GM12878 (cell line): ENCODE measurements at regions not wholly inside any gene's neighbourhood (a gene's known extent, or its start where the extent isn't known, plus 50 kb on each side); places are given as distances from the start of the nearest gene placed in this dataset.

ENCODE experiments used
- ATAC-seq: fragments of 200-7000 bp; cut with Tn5 transposase; 3 replicates; pipeline ENCODE4 v1.9.1; 2020; ENCODE audit warnings: mild to moderate bottlenecking, moderate library complexity
- BruUV-seq: library from RNA; stranded (reverse); fragments of 400-500 nt; replicated peaks from 2 replicates; lab custom pipeline; 2021; lab: Mats Ljungman, UMichigan
- CTCF ChIA-PET: fragments of 300-600 bp; sonication (Branson Sonifier 250); formaldehyde crosslinking; extraction: SDS; loops from one replicate; lab custom pipeline; 2021; ENCODE audit warnings: inconsistent platforms; lab: Yijun Ruan, JAX
- POLR2A ChIA-PET: fragments of 350-600 bp; formaldehyde crosslinking; extraction: SDS; loops from one replicate; lab custom pipeline; 2021; ENCODE audit warnings: inconsistent platforms; lab: Charles Lee
- RAD21 ChIA-PET: fragments of 300-600 bp; sonication (Branson Sonifier 250); formaldehyde crosslinking; loops from one replicate; lab custom pipeline; 2023; ENCODE audit warnings: antibody characterized with exemption; ENCODE audit not compliant: unreplicated experiment; lab: Charles Lee
- SMC1A ChIA-PET: fragments of 300-600 bp; sonication (Branson Sonifier 250); formaldehyde crosslinking; loops from one replicate; lab custom pipeline; 2023; ENCODE audit not compliant: unreplicated experiment, uncharacterized antibody; lab: Charles Lee
- DNase-seq: peaks from one replicate; pipeline ENCODE4 v3.0.0-alpha.2; 2011; ENCODE audit warnings: low read depth, low spot score
- FAIRE-seq: peaks from 3 replicates; lab custom pipeline; 2011; peaks lifted over from hg19 to GRCh38; lab: Jason Lieb, UNC
- H2AFZ ChIP-seq: 2 replicates; pipeline ENCODE4 v1.6.0; 2011; ENCODE audit warnings: low read depth, low read length, control low read depth; ENCODE audit not compliant: control insufficient read depth
- H3K27ac ChIP-seq: 2 replicates; pipeline ENCODE4 v1.5.1; 2011; ENCODE audit warnings: control low read depth; ENCODE audit not compliant: control insufficient read depth, insufficient read depth
- H3K27me3 ChIP-seq, 2 experiments: replicated peaks in 1 of 2; 2 replicates each; pipeline versions ENCODE4 v1.6.0 to v1.6.1; 2011; ENCODE audit warnings: low read length in 1 of 2; ENCODE audit not compliant: control insufficient read depth in 2 of 2, insufficient read depth in 2 of 2
- H3K36me3 ChIP-seq, 2 experiments: 2 replicates each; pipeline ENCODE4 v1.5.1; 2011; ENCODE audit warnings: low read length in 1 of 2; ENCODE audit not compliant: control insufficient read depth in 2 of 2, insufficient read depth in 2 of 2
- H3K4me1 ChIP-seq: 2 replicates; pipeline ENCODE4 v1.6.1; 2011; ENCODE audit warnings: mild to moderate bottlenecking, low read length, moderate library complexity, mixed read lengths; ENCODE audit not compliant: control insufficient read depth, insufficient read depth
- H3K4me2 ChIP-seq: 2 replicates; pipeline ENCODE4 v1.6.0; 2011; ENCODE audit warnings: control low read depth; ENCODE audit not compliant: control insufficient read depth, insufficient read depth
- H3K4me3 ChIP-seq: fragments of 200-600 bp; sonication (generic); 2 replicates; pipeline ENCODE4 v1.5.1; 2016
- H3K79me2 ChIP-seq: 2 replicates; pipeline ENCODE4 v1.6.0; 2011; ENCODE audit warnings: low read length; ENCODE audit not compliant: control insufficient read depth, insufficient read depth
- H3K9ac ChIP-seq: 2 replicates; pipeline ENCODE4 v1.8.0; 2011; ENCODE audit warnings: low read length, control low read depth, mixed read lengths; ENCODE audit not compliant: control insufficient read depth, insufficient read depth
- H3K9me3 ChIP-seq: replicated peaks from 3 replicates; pipeline ENCODE4 v1.5.1; 2011; ENCODE audit warnings: mild to moderate bottlenecking, low read length; ENCODE audit not compliant: control insufficient read depth, insufficient read depth
- H4K20me1 ChIP-seq: 2 replicates; pipeline ENCODE4 v1.6.0; 2011; ENCODE audit not compliant: control insufficient read depth, insufficient read depth
- CHD1 ChIP-seq: IDR thresholded peaks from 2 replicates; pipeline ENCODE4 v1.6.1; 2012; ENCODE audit warnings: low read depth, low read length, improper control_type of control experiment
- CREM ChIP-seq: IDR thresholded peaks from 2 replicates; pipeline ENCODE4 v1.6.1; 2014; ENCODE audit warnings: antibody characterized with exemption, low read depth
- IKZF2 ChIP-seq, 2 experiments: fragments of 450-650 bp; IDR thresholded peaks; 2 replicates each; pipeline ENCODE4 v1.6.1; 2017; ENCODE audit warnings: mild to moderate bottlenecking in 2 of 2, moderate library complexity in 2 of 2
- KDM1A ChIP-seq: fragments of 200-600 bp; sonication (generic); IDR thresholded peaks from 2 replicates; pipeline ENCODE4 v1.6.1; 2016; ENCODE audit warnings: borderline replicate concordance
- STAT3 ChIP-seq: IDR thresholded peaks from 2 replicates; pipeline ENCODE4 v1.6.1; 2011; ENCODE audit warnings: low read depth, low read length, improper control_type of control experiment
- WRNIP1 ChIP-seq: IDR thresholded peaks from 2 replicates; pipeline ENCODE4 v1.6.1; 2011; ENCODE audit warnings: low read depth, low read length, improper control_type of control experiment, borderline replicate concordance
- ZNF217 ChIP-seq: fragments of 450-650 bp; IDR thresholded peaks from 2 replicates; pipeline ENCODE4 v1.6.1; 2017; ENCODE audit warnings: antibody characterized with exemption, mild to moderate bottlenecking
- ZNF384 ChIP-seq: IDR thresholded peaks from 2 replicates; pipeline ENCODE4 v1.6.1; 2012; ENCODE audit warnings: low read depth, mild to moderate bottlenecking, low read length, improper control_type of control experiment, borderline replicate concordance
- in situ Hi-C: fragments of 300-500 bp; cut with MboI; formaldehyde crosslinking; loops from 9 replicates; pipeline ENCODE4 v1.14.3; 2018; ENCODE audit warnings: mixed read lengths
- intact Hi-C: fragments of 100-400 bp; cut with micrococcal nuclease; formaldehyde crosslinking; loops from one replicate; pipeline ENCODE4 v1.14.2; 2022; ENCODE audit not compliant: unreplicated experiment
- TF ChIP-seq, protein P1 (sequence below): IDR thresholded peaks from 2 replicates; pipeline ENCODE4 v1.6.1; 2012; ENCODE audit warnings: mild to moderate bottlenecking, low read depth, low read length
- TF ChIP-seq, protein P2 (sequence below): fragments of 450-650 bp; IDR thresholded peaks from 2 replicates; pipeline ENCODE4 v1.6.1; 2017; ENCODE audit warnings: mild to moderate bottlenecking
- TF ChIP-seq, protein P3 (sequence below): fragments of 450-650 bp; IDR thresholded peaks from 2 replicates; pipeline ENCODE4 v1.6.1; 2017; ENCODE audit warnings: mild to moderate bottlenecking, low read depth, inconsistent platforms; ENCODE audit not compliant: poor library complexity, severe bottlenecking
- TF ChIP-seq, protein P4 (sequence below): fragments of 450-650 bp; IDR thresholded peaks from 2 replicates; pipeline ENCODE4 v1.6.1; 2017; ENCODE audit warnings: low read depth, mild to moderate bottlenecking, moderate library complexity
- TF ChIP-seq, protein P5 (sequence below): IDR thresholded peaks from 2 replicates; pipeline ENCODE4 v1.6.1; 2012; ENCODE audit warnings: low read depth, low read length, improper control_type of control experiment

DNA sequence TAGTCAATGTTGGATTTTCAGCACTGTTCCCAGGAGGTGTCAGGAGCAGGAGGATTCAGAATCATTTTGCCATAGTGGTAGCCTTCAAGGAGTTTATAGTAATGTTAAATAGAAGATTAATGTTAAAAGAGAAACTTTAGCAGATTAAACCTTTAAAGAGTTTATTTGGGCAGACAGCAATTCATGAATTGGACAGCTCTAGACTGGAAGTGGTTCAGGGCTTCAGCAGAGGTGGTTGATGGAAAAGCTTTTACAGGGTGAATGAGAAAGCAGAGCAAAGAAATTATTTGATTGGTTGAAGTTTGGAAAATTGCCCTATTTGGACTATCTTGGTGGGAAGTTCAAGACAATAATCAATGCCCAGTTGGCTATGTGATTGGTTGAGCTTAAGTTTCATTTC is 416.6 kb upstream of the TBL1XR1 start:
- TF ChIP-seq, protein P1, sequence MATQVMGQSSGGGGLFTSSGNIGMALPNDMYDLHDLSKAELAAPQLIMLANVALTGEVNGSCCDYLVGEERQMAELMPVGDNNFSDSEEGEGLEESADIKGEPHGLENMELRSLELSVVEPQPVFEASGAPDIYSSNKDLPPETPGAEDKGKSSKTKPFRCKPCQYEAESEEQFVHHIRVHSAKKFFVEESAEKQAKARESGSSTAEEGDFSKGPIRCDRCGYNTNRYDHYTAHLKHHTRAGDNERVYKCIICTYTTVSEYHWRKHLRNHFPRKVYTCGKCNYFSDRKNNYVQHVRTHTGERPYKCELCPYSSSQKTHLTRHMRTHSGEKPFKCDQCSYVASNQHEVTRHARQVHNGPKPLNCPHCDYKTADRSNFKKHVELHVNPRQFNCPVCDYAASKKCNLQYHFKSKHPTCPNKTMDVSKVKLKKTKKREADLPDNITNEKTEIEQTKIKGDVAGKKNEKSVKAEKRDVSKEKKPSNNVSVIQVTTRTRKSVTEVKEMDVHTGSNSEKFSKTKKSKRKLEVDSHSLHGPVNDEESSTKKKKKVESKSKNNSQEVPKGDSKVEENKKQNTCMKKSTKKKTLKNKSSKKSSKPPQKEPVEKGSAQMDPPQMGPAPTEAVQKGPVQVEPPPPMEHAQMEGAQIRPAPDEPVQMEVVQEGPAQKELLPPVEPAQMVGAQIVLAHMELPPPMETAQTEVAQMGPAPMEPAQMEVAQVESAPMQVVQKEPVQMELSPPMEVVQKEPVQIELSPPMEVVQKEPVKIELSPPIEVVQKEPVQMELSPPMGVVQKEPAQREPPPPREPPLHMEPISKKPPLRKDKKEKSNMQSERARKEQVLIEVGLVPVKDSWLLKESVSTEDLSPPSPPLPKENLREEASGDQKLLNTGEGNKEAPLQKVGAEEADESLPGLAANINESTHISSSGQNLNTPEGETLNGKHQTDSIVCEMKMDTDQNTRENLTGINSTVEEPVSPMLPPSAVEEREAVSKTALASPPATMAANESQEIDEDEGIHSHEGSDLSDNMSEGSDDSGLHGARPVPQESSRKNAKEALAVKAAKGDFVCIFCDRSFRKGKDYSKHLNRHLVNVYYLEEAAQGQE: no peak
- TF ChIP-seq IKZF2 (IDR thresholded peaks at IDR 0.05) (no peak), ZNF217 (no peak), CREM (no peak), ZNF384 (no peak), CHD1 (no peak), STAT3 (no peak), KDM1A (no peak), WRNIP1 (no peak)
- TF ChIP-seq, protein P2, sequence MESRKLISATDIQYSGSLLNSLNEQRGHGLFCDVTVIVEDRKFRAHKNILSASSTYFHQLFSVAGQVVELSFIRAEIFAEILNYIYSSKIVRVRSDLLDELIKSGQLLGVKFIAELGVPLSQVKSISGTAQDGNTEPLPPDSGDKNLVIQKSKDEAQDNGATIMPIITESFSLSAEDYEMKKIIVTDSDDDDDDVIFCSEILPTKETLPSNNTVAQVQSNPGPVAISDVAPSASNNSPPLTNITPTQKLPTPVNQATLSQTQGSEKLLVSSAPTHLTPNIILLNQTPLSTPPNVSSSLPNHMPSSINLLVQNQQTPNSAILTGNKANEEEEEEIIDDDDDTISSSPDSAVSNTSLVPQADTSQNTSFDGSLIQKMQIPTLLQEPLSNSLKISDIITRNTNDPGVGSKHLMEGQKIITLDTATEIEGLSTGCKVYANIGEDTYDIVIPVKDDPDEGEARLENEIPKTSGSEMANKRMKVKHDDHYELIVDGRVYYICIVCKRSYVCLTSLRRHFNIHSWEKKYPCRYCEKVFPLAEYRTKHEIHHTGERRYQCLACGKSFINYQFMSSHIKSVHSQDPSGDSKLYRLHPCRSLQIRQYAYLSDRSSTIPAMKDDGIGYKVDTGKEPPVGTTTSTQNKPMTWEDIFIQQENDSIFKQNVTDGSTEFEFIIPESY: no peak
- TF ChIP-seq, protein P3, sequence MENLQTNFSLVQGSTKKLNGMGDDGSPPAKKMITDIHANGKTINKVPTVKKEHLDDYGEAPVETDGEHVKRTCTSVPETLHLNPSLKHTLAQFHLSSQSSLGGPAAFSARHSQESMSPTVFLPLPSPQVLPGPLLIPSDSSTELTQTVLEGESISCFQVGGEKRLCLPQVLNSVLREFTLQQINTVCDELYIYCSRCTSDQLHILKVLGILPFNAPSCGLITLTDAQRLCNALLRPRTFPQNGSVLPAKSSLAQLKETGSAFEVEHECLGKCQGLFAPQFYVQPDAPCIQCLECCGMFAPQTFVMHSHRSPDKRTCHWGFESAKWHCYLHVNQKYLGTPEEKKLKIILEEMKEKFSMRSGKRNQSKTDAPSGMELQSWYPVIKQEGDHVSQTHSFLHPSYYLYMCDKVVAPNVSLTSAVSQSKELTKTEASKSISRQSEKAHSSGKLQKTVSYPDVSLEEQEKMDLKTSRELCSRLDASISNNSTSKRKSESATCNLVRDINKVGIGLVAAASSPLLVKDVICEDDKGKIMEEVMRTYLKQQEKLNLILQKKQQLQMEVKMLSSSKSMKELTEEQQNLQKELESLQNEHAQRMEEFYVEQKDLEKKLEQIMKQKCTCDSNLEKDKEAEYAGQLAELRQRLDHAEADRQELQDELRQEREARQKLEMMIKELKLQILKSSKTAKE: no peak
- TF ChIP-seq, protein P4, sequence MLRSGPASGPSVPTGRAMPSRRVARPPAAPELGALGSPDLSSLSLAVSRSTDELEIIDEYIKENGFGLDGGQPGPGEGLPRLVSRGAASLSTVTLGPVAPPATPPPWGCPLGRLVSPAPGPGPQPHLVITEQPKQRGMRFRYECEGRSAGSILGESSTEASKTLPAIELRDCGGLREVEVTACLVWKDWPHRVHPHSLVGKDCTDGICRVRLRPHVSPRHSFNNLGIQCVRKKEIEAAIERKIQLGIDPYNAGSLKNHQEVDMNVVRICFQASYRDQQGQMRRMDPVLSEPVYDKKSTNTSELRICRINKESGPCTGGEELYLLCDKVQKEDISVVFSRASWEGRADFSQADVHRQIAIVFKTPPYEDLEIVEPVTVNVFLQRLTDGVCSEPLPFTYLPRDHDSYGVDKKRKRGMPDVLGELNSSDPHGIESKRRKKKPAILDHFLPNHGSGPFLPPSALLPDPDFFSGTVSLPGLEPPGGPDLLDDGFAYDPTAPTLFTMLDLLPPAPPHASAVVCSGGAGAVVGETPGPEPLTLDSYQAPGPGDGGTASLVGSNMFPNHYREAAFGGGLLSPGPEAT: no peak
- TF ChIP-seq, protein P5, sequence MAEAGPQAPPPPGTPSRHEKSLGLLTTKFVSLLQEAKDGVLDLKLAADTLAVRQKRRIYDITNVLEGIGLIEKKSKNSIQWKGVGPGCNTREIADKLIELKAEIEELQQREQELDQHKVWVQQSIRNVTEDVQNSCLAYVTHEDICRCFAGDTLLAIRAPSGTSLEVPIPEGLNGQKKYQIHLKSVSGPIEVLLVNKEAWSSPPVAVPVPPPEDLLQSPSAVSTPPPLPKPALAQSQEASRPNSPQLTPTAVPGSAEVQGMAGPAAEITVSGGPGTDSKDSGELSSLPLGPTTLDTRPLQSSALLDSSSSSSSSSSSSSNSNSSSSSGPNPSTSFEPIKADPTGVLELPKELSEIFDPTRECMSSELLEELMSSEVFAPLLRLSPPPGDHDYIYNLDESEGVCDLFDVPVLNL: no peak
- FAIRE-seq: no peak

More for the DNA sequence above, 416.6 kb upstream of the TBL1XR1 start:
- Histone ChIP-seq H3K27me3 (peaks cover 0 to 3% of the 10 kb centered on the region in 2 experiments; a peak in 1 of 4 replicates), H3K27ac (no peak overlapping the region), H3K4me2 (no peak overlapping the region), H2AFZ (no peak overlapping the region), H3K9ac (no peak overlapping the region), H3K36me3 (no peaks in the 10 kb centered on the region), H3K79me2 (no peaks in the 10 kb centered on the region), H3K9me3 (no peaks in the 10 kb centered on the region), H3K4me3 (no peak overlapping the region), H4K20me1 (no peaks in the 10 kb centered on the region), H3K4me1 (no peaks in the 10 kb centered on the region)
- ChIA-PET POLR2A (no interaction called here), RAD21 (interaction anchor here (0.6 kb wide), 1 partner anchor 665 kb away, joined by 4 read pairs; no protein-coding TSS in a partner anchor), CTCF (no interaction called here), SMC1A (interaction anchor here (0.8 to 1.4 kb wide), 2 partner anchors 13 to 17 kb away, joined by 4 read pairs; no protein-coding TSS in a partner anchor)
- intact Hi-C loops (no loop called here), in situ Hi-C loops (no loop called here)
- no peak for DNase-seq
- no peak for ATAC-seq
- BruUV-seq: no TSS peak
